ENCODE measurements at regions not wholly inside any gene's neighbourhood (a gene's known extent, or its start where the extent isn't known, plus 50 kb on each side); places are given as distances from the start of the nearest gene placed in this dataset.

- Histone ChIP-seq H4K20me1 (ENCODE audit: control insufficient read depth, insufficient read depth, low read length, poor library complexity, severe bottlenecking) (no peaks in the 10 kb centered on the region), H2AFZ (ENCODE audit: insufficient read depth, low read depth, low read length, poor library complexity, severe bottlenecking) (no peak overlapping the region), H3K4me2 (replicated peaks; ENCODE audit: low read depth, low read length, poor library complexity, severe bottlenecking) (no peak overlapping the region), H3K4me3 (ENCODE audit: control extremely low read depth in 1 of 5, extremely low read depth in 1 of 5, insufficient read depth in 1 of 5, low read depth in 2 of 5, low read length in 4 of 5) (no peak overlapping the region), H3K4me1 (ENCODE audit: control insufficient read depth in 2 of 2, insufficient read depth in 2 of 2, low read length in 2 of 2) (no peaks in the 10 kb centered on the region), H3K79me2 (ENCODE audit: control insufficient read depth, insufficient read depth, low read length) (no peaks in the 10 kb centered on the region), H3K36me3 (replicated peaks in 1 of 2; ENCODE audit: control extremely low read depth in 1 of 2, control insufficient read depth in 1 of 2, extremely low read depth in 1 of 2, insufficient read depth in 2 of 2, low read length in 1 of 2) (no peaks in the 10 kb centered on the region), H3K9me3 (ENCODE audit: control extremely low read depth in 1 of 3, control insufficient read depth in 2 of 3, insufficient read depth in 1 of 3, low read length in 2 of 3) (no peaks in the 10 kb centered on the region), H3K27ac (ENCODE audit: low read length in 2 of 2) (no peak overlapping the region), H3K27me3 (replicated peaks in 1 of 4; ENCODE audit: control extremely low read depth in 1 of 4, control insufficient read depth in 3 of 4, insufficient read depth in 4 of 4, low read length in 3 of 4) (peaks cover 0 to 12% (median 4%) of the 10 kb centered on the region in 4 experiments), H3K9ac (ENCODE audit: low read length) (no peak overlapping the region)
- intact Hi-C loops (cut with micrococcal nuclease): no loop called here
- POLR2A ChIA-PET: no interaction called here
- H3K27me3 Mint-ChIP-seq: peaks cover 43% of the 10 kb centered on the region
- DNase-seq (no peak), ATAC-seq (ENCODE audit: low read depth) (no peak)
- no peaks in the 10 kb centered on the region for H3K4me1 Mint-ChIP-seq
- CTCF ChIA-PET: no interaction called here
- H3K9me3 Mint-ChIP-seq (ENCODE audit: insufficient read depth): no peaks in the 10 kb centered on the region
- TF ChIP-seq, protein P1, sequence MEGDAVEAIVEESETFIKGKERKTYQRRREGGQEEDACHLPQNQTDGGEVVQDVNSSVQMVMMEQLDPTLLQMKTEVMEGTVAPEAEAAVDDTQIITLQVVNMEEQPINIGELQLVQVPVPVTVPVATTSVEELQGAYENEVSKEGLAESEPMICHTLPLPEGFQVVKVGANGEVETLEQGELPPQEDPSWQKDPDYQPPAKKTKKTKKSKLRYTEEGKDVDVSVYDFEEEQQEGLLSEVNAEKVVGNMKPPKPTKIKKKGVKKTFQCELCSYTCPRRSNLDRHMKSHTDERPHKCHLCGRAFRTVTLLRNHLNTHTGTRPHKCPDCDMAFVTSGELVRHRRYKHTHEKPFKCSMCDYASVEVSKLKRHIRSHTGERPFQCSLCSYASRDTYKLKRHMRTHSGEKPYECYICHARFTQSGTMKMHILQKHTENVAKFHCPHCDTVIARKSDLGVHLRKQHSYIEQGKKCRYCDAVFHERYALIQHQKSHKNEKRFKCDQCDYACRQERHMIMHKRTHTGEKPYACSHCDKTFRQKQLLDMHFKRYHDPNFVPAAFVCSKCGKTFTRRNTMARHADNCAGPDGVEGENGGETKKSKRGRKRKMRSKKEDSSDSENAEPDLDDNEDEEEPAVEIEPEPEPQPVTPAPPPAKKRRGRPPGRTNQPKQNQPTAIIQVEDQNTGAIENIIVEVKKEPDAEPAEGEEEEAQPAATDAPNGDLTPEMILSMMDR (IDR thresholded peaks at IDR 0.05): no peak
- TF ChIP-seq EZH2 (IDR thresholded peaks at IDR 0.05; ENCODE audit: borderline replicate concordance, insufficient read depth, low read depth, low read length, poor library complexity, severe bottlenecking): no peak
- no peak overlapping the region for H3K27ac Mint-ChIP-seq
- no peak overlapping the region for H3K4me3 Mint-ChIP-seq
- WGBS (ENCODE audit: insufficient coverage): 85% methylated on average over 7 of the region's 13 CpGs
Measured at GRCh38 chr11:10394229-10395101, 60.6 kb upstream of the AMPD3 start.

DNA sequence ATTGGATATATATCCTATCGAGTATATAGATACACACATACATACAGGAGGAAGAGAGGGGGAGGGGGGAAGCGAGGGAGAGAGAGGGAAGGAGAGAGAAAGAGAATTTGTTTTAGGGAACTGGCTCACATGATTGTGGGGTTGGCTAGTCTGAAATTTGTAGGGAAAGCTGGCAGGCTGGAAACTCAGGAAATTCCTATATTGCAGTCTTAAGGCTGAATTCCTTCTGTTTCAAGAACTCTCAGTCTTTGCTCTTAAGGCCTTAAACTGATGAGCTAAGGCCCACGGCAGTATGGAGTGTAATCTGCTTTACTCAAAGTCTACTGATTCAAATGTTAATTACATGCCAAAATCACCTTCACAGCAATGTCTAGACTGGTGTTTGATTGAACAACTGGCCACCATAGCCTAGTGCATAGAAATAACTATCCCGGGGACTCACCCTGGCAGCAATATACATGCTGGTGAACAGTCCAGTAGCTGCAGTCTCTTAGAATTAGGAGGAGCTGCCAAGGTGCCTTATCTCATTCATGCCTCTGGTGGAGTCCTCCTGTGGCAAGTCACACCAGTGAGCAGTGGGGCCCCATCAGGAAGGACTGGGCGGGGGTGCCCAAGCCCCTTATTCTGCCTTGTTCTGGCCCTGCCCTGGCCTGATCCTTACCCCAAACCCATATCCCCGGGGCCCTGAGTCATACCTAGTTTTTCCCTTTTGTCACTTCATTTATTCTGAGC is 59.7 kb upstream of the AMPD3 start:
- H3K36me3 ChIP-seq (replicated peaks in 1 of 2; ENCODE audit: control extremely low read depth in 1 of 2, control insufficient read depth in 1 of 2, extremely low read depth in 1 of 2, insufficient read depth in 2 of 2, low read length in 1 of 2): no peaks in the 10 kb centered on the region
- H3K4me2 ChIP-seq (replicated peaks; ENCODE audit: low read depth, low read length, poor library complexity, severe bottlenecking): no peak overlapping the region
- Mint-ChIP-seq H3K9me3 (ENCODE audit: insufficient read depth) (no peaks in the 10 kb centered on the region), H3K27me3 (peaks cover 35% of the 10 kb centered on the region), H3K27ac (no peak overlapping the region), H3K4me3 (no peak overlapping the region), H3K4me1 (no peaks in the 10 kb centered on the region)
- ChIA-PET POLR2A (no interaction called here), CTCF (interaction anchor here (1.1 kb wide), 1 partner anchor 8 kb away, joined by 4 read pairs; no protein-coding TSS in a partner anchor)
- H3K27ac ChIP-seq (ENCODE audit: low read length in 2 of 2): no peak overlapping the region
- DNase-seq: no peak
- H3K27me3 ChIP-seq (replicated peaks in 1 of 4; ENCODE audit: control extremely low read depth in 1 of 4, control insufficient read depth in 3 of 4, insufficient read depth in 4 of 4, low read length in 3 of 4): peaks cover 0 to 11% (median 2%) of the 10 kb centered on the region in 4 experiments
- 80% methylated on average over 2 of the region's 6 CpGs for WGBS (ENCODE audit: insufficient coverage)
- H3K79me2 ChIP-seq (ENCODE audit: control insufficient read depth, insufficient read depth, low read length): no peaks in the 10 kb centered on the region
- no peaks in the 10 kb centered on the region for H4K20me1 ChIP-seq (ENCODE audit: control insufficient read depth, insufficient read depth, low read length, poor library complexity, severe bottlenecking)
- TF ChIP-seq, protein P1 (IDR thresholded peaks at IDR 0.05): no peak
- no peak for TF ChIP-seq EZH2 (IDR thresholded peaks at IDR 0.05; ENCODE audit: borderline replicate concordance, insufficient read depth, low read depth, low read length, poor library complexity, severe bottlenecking)
- no peak overlapping the region for H2AFZ ChIP-seq (ENCODE audit: insufficient read depth, low read depth, low read length, poor library complexity, severe bottlenecking)
- intact Hi-C loops (cut with micrococcal nuclease): no loop called here
- no peak overlapping the region for H3K9ac ChIP-seq (ENCODE audit: low read length)
- no peak overlapping the region for H3K4me3 ChIP-seq (ENCODE audit: control extremely low read depth in 1 of 5, extremely low read depth in 1 of 5, insufficient read depth in 1 of 5, low read depth in 2 of 5, low read length in 4 of 5)
- no peak for ATAC-seq (ENCODE audit: low read depth)
- H3K9me3 ChIP-seq (ENCODE audit: control extremely low read depth in 1 of 3, control insufficient read depth in 2 of 3, insufficient read depth in 1 of 3, low read length in 2 of 3): no peaks in the 10 kb centered on the region
- no peaks in the 10 kb centered on the region for H3K4me1 ChIP-seq (ENCODE audit: control insufficient read depth in 2 of 2, insufficient read depth in 2 of 2, low read length in 2 of 2)

All from B cell (primary cell).